ENCODE measurements at regions not wholly inside any gene's neighbourhood (a gene's known extent, or its start where the extent isn't known, plus 50 kb on each side); places are given as distances from the start of the nearest gene placed in this dataset.

DNA sequence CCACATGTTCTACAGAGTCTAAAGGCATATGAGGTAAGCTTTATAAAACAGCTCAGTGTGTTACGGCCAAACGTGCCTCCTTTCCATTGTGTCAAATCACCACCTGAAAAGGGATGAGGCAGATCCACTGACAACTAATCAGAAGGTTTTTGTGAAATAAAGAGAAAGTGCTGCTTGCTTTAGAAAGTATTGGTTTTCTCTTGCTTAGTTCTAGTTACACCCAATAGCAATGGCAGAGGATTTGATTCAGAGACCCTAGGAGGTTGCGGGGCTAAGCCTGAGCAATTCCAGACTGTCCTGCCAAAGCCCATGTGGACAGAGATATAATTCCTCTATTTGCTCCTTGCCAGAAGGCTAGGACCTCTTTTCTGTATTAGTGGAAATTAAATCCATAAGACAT lies 125.5 kb downstream of the SPRY1 start:
- no peak for DNase-seq (ENCODE audit: low read depth)
- TF ChIP-seq, protein P1, sequence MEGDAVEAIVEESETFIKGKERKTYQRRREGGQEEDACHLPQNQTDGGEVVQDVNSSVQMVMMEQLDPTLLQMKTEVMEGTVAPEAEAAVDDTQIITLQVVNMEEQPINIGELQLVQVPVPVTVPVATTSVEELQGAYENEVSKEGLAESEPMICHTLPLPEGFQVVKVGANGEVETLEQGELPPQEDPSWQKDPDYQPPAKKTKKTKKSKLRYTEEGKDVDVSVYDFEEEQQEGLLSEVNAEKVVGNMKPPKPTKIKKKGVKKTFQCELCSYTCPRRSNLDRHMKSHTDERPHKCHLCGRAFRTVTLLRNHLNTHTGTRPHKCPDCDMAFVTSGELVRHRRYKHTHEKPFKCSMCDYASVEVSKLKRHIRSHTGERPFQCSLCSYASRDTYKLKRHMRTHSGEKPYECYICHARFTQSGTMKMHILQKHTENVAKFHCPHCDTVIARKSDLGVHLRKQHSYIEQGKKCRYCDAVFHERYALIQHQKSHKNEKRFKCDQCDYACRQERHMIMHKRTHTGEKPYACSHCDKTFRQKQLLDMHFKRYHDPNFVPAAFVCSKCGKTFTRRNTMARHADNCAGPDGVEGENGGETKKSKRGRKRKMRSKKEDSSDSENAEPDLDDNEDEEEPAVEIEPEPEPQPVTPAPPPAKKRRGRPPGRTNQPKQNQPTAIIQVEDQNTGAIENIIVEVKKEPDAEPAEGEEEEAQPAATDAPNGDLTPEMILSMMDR (conservative IDR thresholded peaks at IDR 0.05; ENCODE audit: low read length) = no peak
- no peak overlapping the region for H3K4me3 ChIP-seq (ENCODE audit: low read length)

DNA sequence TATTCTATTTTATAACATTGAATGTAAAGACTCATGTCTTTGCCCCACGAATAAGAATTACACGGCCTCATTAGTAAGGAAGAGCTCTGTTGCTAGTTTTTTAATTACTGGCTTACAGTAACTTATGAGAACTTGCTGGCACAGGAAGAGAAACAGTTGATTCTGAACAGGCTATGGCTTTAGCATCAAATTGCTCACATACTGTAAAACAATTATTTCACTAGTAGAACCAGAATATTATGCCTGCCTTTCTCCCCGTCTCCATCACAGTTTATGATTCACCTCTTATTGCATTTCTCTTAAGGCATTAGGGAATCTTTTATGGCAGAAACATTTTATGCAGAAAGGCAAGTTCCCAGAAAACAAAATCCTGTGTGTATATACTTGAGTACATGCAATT lies 126.1 kb downstream of the SPRY1 start:
- TF ChIP-seq, protein P1 (conservative IDR thresholded peaks at IDR 0.05; ENCODE audit: low read length) = no peak
- H3K4me3 ChIP-seq (ENCODE audit: low read length) = no peak overlapping the region
- no peak for DNase-seq (ENCODE audit: low read depth)

DNA sequence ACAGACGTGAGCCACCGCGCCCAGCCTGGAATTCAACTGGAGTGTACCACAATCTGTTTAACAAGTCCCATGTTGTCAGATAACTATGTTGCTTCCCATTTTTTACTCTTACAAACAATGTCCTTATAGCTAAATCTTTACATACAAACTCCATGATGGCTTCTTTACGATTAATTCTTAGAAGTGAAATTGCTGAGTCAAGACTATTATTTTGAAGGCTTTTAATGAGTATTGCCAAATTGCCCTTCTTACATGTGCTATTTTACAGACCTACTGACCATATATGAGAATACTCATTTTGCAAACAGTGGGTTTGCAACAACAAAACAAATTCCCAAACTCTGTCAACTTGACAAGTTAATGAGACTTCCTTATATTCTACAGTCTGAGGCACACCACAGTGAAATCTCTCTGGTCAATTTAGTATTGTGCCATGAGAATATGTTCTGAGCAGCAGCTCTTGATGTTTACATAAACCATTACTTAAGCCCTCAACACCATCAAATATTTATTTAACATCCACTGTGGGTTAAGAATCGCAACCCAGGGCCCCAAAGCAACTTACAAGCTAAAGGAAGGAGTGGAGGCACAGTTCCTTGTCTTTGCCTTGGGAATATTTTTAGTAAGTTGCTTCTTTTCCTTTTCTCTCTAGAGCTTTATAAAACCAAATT lies 128.5 kb downstream of the SPRY1 start:
- no peak overlapping the region for H3K4me3 ChIP-seq (ENCODE audit: low read length)
- DNase-seq (ENCODE audit: low read depth) = no peak
- TF ChIP-seq, protein P1 (conservative IDR thresholded peaks at IDR 0.05; ENCODE audit: low read length) = no peak

DNA sequence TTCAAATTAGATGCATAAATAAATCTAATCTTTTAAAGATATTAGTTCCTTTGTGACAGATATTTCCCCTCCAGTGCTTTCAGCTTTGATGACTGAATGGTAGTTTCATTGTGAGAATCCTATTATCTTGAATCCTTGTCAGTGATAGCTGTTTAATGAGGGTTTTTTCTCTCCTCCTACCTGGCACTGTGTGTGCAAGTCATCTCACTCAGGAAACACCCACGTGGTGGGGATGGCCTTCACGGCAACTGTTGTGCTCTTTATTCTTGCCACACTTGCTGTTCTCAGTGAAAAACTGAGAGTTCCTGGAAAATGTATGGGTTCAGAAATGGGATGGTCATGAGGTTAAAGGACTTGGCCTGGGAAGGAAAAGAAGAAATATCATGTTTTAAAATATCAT lies 129.9 kb downstream of the SPRY1 start:
- DNase-seq (ENCODE audit: low read depth) = no peak
- H3K4me3 ChIP-seq (ENCODE audit: low read length) = no peak overlapping the region
- TF ChIP-seq, protein P1 (conservative IDR thresholded peaks at IDR 0.05; ENCODE audit: low read length) = no peak

DNA sequence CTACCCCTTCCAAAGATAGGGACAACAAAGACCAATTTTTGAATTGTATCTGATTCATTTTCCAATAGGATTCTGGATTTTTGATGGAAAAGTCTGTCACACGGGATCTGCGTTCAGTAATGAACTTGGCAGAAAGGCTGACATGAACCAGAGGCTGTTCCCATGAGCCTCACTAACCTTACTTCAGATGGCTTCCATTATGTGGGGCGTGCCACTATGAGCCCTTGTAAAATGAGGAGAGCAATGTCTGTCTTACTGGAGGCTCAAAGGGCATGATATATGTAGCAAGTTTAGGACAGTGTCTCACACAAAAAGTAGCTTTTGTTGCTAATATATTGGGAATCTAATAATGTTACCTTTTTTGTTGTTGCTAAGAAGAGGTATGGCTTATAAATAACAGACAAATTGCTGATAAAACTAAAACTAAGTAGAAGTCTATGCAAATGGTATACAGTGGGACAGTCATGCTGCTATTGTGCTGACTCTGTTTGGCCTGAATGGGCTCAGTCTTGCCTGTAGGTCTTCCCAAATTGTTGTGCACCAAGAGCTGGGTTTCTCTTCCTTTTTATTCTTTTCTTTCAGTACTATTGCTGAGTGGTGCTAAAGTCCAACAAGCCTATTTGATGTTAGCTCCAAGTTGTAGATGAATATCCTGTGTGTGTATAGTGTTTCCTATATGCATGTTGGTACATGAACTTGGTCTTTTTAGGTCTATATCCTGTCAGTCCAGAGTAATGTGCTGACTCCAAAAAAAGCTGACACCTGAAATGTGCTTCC lies 132.1 kb downstream of the SPRY1 start:
- no peak overlapping the region for H3K4me3 ChIP-seq (ENCODE audit: low read length)
- TF ChIP-seq, protein P1 (conservative IDR thresholded peaks at IDR 0.05; ENCODE audit: low read length) = no peak
- DNase-seq (ENCODE audit: low read depth) = no peak

DNA sequence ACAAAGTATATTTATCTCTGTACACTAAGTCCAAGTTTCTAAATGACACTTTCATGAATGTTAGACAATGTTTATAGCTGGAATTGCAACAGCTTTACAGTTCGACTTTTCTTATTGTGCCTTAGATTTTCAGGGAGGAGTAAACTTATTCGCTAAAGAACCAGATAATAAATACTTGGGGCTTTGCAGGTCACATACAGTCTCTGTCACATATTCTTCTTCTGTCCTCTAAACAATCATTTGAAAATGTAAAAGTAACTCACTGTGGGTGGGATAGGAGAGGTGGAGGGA lies 132.6 kb downstream of the SPRY1 start:
- DNase-seq (ENCODE audit: low read depth) = no peak
- TF ChIP-seq, protein P1 (conservative IDR thresholded peaks at IDR 0.05; ENCODE audit: low read length) = no peak
- H3K4me3 ChIP-seq (ENCODE audit: low read length) = no peak overlapping the region

DNA sequence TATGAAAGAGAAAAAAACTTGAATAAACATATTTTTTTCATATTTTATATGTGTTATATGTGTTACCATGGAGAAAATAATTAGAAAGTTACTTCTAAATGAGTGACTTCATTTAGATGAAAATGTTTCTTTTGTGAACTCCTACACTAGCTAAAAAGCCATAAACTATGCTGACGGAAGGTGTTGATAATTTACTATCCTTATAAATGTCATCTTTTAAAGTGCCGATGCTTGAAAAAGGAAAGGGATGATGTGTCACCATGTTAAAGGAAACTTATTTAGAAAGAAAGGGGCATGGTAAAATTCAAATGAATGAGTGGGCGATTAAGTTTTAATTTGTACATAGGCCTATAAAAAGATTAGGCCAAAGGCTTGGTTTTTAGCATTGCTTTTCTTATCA lies 133.8 kb downstream of the SPRY1 start:
- no peak overlapping the region for H3K4me3 ChIP-seq (ENCODE audit: low read length)
- no peak for DNase-seq (ENCODE audit: low read depth)
- TF ChIP-seq, protein P1 (conservative IDR thresholded peaks at IDR 0.05; ENCODE audit: low read length) = no peak
